GM23338 (cell line): ENCODE measurements at regions not wholly inside any gene's neighbourhood (a gene's known extent, or its start where the extent isn't known, plus 50 kb on each side); places are given as distances from the start of the nearest gene placed in this dataset.

Source experiments
- ATAC-seq: fragments of 200-7000 bp; cut with Tn5 transposase; 3 replicates; pipeline ENCODE4 v1.9.1; 2020
- DNase-seq: peaks from one replicate; pipeline ENCODE4 v3.0.0-alpha.2; 2015; ENCODE audit warnings: low spot score
- H2AFZ ChIP-seq: fragments of 200-600 bp; sonication (generic); 2 replicates; pipeline ENCODE4 v1.8.0; 2016; ENCODE audit warnings: antibody characterized with exemption, mild to moderate bottlenecking, moderate library complexity
- H3F3A ChIP-seq: fragments of 200-600 bp; sonication (generic); replicated peaks from 2 replicates; pipeline ENCODE4 v1.8.0; 2017; ENCODE audit warnings: antibody characterized with exemption, mixed run types, low read depth
- H3K27ac ChIP-seq: fragments of 200-600 bp; sonication (generic); 2 replicates; pipeline ENCODE4 v1.6.1; 2016; ENCODE audit warnings: low read depth
- H3K27me3 ChIP-seq: fragments of 200-600 bp; sonication (generic); 2 replicates; pipeline ENCODE4 v1.8.0; 2016; ENCODE audit warnings: mild to moderate bottlenecking, mixed run types, moderate library complexity; ENCODE audit not compliant: insufficient read depth
- H3K36me3 ChIP-seq: fragments of 200-600 bp; sonication (generic); 2 replicates; pipeline ENCODE4 v1.8.0; 2016; ENCODE audit warnings: mild to moderate bottlenecking; ENCODE audit not compliant: insufficient read depth
- H3K4me1 ChIP-seq: fragments of 200-600 bp; sonication (generic); 2 replicates; pipeline ENCODE4 v1.8.0; 2016; ENCODE audit warnings: mild to moderate bottlenecking, moderate library complexity; ENCODE audit not compliant: insufficient read depth
- H3K4me2 ChIP-seq: fragments of 200-600 bp; sonication (generic); 2 replicates; pipeline ENCODE4 v1.7.1; 2017; ENCODE audit warnings: mixed run types
- H3K4me3 ChIP-seq: fragments of 200-600 bp; sonication (generic); 2 replicates; pipeline ENCODE4 v1.6.1; 2016; ENCODE audit warnings: mixed run types
- H3K79me2 ChIP-seq: fragments of 200-600 bp; sonication (generic); replicated peaks from 2 replicates; pipeline ENCODE4 v1.8.0; 2017; ENCODE audit warnings: mild to moderate bottlenecking; ENCODE audit not compliant: insufficient read depth
- H3K9me2 ChIP-seq: fragments of 200-600 bp; sonication (generic); 2 replicates; pipeline ENCODE4 v1.8.0; 2017; ENCODE audit not compliant: insufficient read depth
- H4K20me1 ChIP-seq: fragments of 200-600 bp; sonication (generic); replicated peaks from 2 replicates; pipeline ENCODE4 v1.8.0; 2017; ENCODE audit warnings: mild to moderate bottlenecking; ENCODE audit not compliant: insufficient read depth
- H3K27ac Mint-ChIP-seq: 2 replicates; pipeline ENCODE4 v1.8.0; 2020; ENCODE audit warnings: inconsistent platforms, mild to moderate bottlenecking, moderate library complexity, mixed read lengths
- H3K27me3 Mint-ChIP-seq: 3 replicates; pipeline ENCODE4 v1.8.0; 2022; ENCODE audit warnings: low read depth, mild to moderate bottlenecking, moderate library complexity, mixed read lengths, inconsistent platforms; ENCODE audit not compliant: insufficient read depth, poor library complexity
- H3K36me3 Mint-ChIP-seq: 3 replicates; pipeline ENCODE4 v1.8.0; 2021; ENCODE audit warnings: low read depth, mild to moderate bottlenecking, inconsistent platforms, moderate library complexity, mixed read lengths
- H3K4me1 Mint-ChIP-seq: 3 replicates; pipeline ENCODE4 v1.8.0; 2020; ENCODE audit warnings: mild to moderate bottlenecking, inconsistent platforms, mixed read lengths
- H3K4me3 Mint-ChIP-seq: 3 replicates; pipeline ENCODE4 v1.8.0; 2021; ENCODE audit warnings: moderate library complexity, mild to moderate bottlenecking, inconsistent platforms, mixed read lengths
- H3K9me3 Mint-ChIP-seq: 3 replicates; pipeline ENCODE4 v1.8.0; 2020; ENCODE audit warnings: moderate library complexity, mild to moderate bottlenecking, inconsistent platforms, mixed read lengths
- CREB1 ChIP-seq: fragments of 250-450 bp; sonication (Bioruptor Pico); IDR thresholded peaks from 2 replicates; pipeline ENCODE4 v1.5.0; 2020; ENCODE audit warnings: low read depth, mild to moderate bottlenecking, moderate library complexity
- CTCF ChIP-seq, 2 experiments: fragments of 200-600 bp in 1 of 2; sonication (generic) in 1 of 2; conservative IDR thresholded peaks; 2 replicates each; pipeline versions ENCODE4 v1.5.1 to v1.6.1; 2016 to 2017; ENCODE audit warnings: antibody characterized with exemption in 2 of 2, low read depth in 2 of 2, mild to moderate bottlenecking in 2 of 2, moderate library complexity in 1 of 2
- ETS1 ChIP-seq: IDR thresholded peaks from 2 replicates; pipeline ENCODE4 v1.6.1; 2016; ENCODE audit warnings: antibody characterized with exemption
- EZH2 ChIP-seq: fragments of 200-600 bp; sonication (generic); IDR thresholded peaks from one replicate; pipeline ENCODE4 v1.8.0; 2017; ENCODE audit warnings: antibody characterized with exemption, mild to moderate bottlenecking, low read depth; ENCODE audit not compliant: unreplicated experiment
- EZH2phosphoT487 ChIP-seq: fragments of 200-600 bp; sonication (generic); IDR thresholded peaks from one replicate; pipeline ENCODE4 v1.8.1; 2018; ENCODE audit warnings: antibody characterized with exemption; ENCODE audit not compliant: unreplicated experiment
- JUNB ChIP-seq: IDR thresholded peaks from one replicate; pipeline ENCODE4 v1.6.1; 2016; ENCODE audit warnings: antibody characterized with exemption; ENCODE audit not compliant: unreplicated experiment
- NANOG ChIP-seq: IDR thresholded peaks from 2 replicates; pipeline ENCODE4 v1.6.1; 2016; ENCODE audit warnings: antibody characterized with exemption, borderline replicate concordance
- POLR2AphosphoS5 ChIP-seq: IDR thresholded peaks from 2 replicates; pipeline ENCODE4 v1.6.1; 2016; ENCODE audit warnings: antibody characterized with exemption, low read depth
- REST ChIP-seq: IDR thresholded peaks from one replicate; pipeline ENCODE4 v1.6.1; 2018; ENCODE audit warnings: antibody characterized with exemption; ENCODE audit not compliant: unreplicated experiment
- STAT1 ChIP-seq: IDR thresholded peaks from one replicate; pipeline ENCODE4 v1.6.1; 2016; ENCODE audit warnings: antibody characterized with exemption; ENCODE audit not compliant: unreplicated experiment
- ZNF114 ChIP-seq: fragments of 250-450 bp; sonication (Bioruptor Pico); IDR thresholded peaks from 2 replicates; pipeline ENCODE4 v1.5.0; 2020; ENCODE audit warnings: mild to moderate bottlenecking, moderate library complexity
- ZNF331 ChIP-seq: fragments of 250-450 bp; sonication (Bioruptor Pico); IDR thresholded peaks from 2 replicates; pipeline ENCODE4 v1.5.0; 2020; ENCODE audit warnings: low read depth, mild to moderate bottlenecking, moderate library complexity
- ZNF462 ChIP-seq: fragments of 250-450 bp; sonication (Bioruptor Pico); IDR thresholded peaks from 2 replicates; pipeline ENCODE4 v1.5.0; 2020; ENCODE audit warnings: mild to moderate bottlenecking, moderate library complexity

- Histone ChIP-seq H3K9me2 (no peaks in the 10 kb centered on the region), H3K4me2 (no peak overlapping the region), H3K27ac (no peak overlapping the region), H3K4me3 (no peak overlapping the region), H3K79me2 (no peaks in the 10 kb centered on the region), H3K36me3 (no peaks in the 10 kb centered on the region), H3K27me3 (no peaks in the 10 kb centered on the region), H4K20me1 (no peaks in the 10 kb centered on the region), H3K4me1 (no peaks in the 10 kb centered on the region), H2AFZ (no peak overlapping the region), H3F3A (no peaks in the 10 kb centered on the region)
- no peak for TF ChIP-seq JUNB
- no peak for TF ChIP-seq ZNF331 (CRISPR knock-in tag)
- TF ChIP-seq REST = no peak
- no peak for TF ChIP-seq EZH2phosphoT487
- no peak for TF ChIP-seq CTCF (conservative IDR thresholded peaks at IDR 0.05; ENCODE audit: low read depth in 2 of 2)
- no peak for TF ChIP-seq STAT1
- TF ChIP-seq POLR2AphosphoS5 = no peak
- no peak for TF ChIP-seq EZH2
- no peak for TF ChIP-seq ZNF114 (CRISPR knock-in tag)
- TF ChIP-seq ETS1 = no peak
- TF ChIP-seq ZNF462 (CRISPR knock-in tag) = no peak
- no peak for TF ChIP-seq NANOG
- TF ChIP-seq CREB1 = no peak
- no peak for ATAC-seq
- DNase-seq = no peak
- H3K36me3 Mint-ChIP-seq = peaks cover 9% of the 10 kb centered on the region
- H3K9me3 Mint-ChIP-seq = peaks cover 12% of the 10 kb centered on the region
- no peak overlapping the region for H3K4me3 Mint-ChIP-seq
- no peak overlapping the region for H3K27ac Mint-ChIP-seq
- no peaks in the 10 kb centered on the region for H3K27me3 Mint-ChIP-seq
- H3K4me1 Mint-ChIP-seq = no peaks in the 10 kb centered on the region
These were observed 105.4 kb downstream of the RFX6 start for GRCh38 chr6:116982401-116982800.
